ENCODE measurements at regions not wholly inside any gene's neighbourhood (a gene's known extent, or its start where the extent isn't known, plus 50 kb on each side); places are given as distances from the start of the nearest gene placed in this dataset.
"Not testable (repeated sequence)": the region's sequence is repeated elsewhere in the genome, so short reads cannot be mapped to it uniquely, and the experiment has no call there.

DNA sequence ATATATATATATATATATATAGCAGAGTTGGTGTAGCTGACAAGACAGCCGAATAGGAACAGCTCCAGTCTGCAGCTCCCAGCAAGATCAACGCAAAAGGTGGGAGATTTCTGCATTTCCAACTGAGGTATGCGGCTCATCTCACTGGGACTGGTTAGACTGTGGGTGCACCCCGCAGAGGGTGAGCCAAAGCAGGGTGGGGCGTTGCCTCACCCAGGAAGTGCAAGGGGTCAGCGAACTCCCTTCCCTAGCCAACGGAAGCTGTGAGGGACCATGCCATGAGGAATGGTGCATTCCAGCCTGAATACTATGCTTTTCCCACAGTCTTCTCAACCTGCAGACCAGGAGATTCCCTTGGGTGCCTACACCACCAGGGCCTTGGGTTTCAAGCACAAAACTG, 81.7 kb upstream of the ST3GAL6 start:
- H3K4me3 ChIP-seq (replicated peaks; ENCODE audit: low read depth, low read length) = no peak overlapping the region
- H3K36me3 ChIP-seq (ENCODE audit: control insufficient read depth, insufficient read depth, low read length) = no peaks in the 10 kb centered on the region
- TF ChIP-seq, protein P1, sequence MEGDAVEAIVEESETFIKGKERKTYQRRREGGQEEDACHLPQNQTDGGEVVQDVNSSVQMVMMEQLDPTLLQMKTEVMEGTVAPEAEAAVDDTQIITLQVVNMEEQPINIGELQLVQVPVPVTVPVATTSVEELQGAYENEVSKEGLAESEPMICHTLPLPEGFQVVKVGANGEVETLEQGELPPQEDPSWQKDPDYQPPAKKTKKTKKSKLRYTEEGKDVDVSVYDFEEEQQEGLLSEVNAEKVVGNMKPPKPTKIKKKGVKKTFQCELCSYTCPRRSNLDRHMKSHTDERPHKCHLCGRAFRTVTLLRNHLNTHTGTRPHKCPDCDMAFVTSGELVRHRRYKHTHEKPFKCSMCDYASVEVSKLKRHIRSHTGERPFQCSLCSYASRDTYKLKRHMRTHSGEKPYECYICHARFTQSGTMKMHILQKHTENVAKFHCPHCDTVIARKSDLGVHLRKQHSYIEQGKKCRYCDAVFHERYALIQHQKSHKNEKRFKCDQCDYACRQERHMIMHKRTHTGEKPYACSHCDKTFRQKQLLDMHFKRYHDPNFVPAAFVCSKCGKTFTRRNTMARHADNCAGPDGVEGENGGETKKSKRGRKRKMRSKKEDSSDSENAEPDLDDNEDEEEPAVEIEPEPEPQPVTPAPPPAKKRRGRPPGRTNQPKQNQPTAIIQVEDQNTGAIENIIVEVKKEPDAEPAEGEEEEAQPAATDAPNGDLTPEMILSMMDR (IDR thresholded peaks at IDR 0.05; ENCODE audit: insufficient read depth, low read length, poor library complexity, severe bottlenecking) = no peak
- DNase-seq (ENCODE audit: extremely low read depth, insufficient read length) = no peak
- no peaks in the 10 kb centered on the region for H3K27me3 ChIP-seq (replicated peaks; ENCODE audit: control insufficient read depth, insufficient read depth, low read length)

DNA sequence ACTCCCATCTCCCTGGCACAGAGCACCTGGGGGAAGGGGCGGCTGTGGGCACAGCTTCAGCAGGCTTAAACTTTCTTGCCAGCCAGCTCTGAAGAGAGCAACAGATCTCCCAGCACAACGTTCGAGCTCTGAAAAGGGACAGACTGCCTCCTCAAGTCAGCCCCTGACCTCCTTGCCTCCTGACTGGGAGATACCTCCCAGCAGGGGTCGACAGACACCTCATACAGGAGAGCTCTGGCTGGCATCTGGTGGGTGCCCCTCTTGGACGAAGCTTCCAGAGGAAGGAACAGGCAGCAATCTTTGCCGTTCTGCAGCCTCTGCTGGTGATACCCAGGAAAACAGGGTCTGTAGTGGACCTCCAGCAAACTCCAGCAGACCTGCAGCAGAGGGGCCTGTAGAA, 80.7 kb upstream of the ST3GAL6 start:
- not testable (repeated sequence) for DNase-seq (ENCODE audit: extremely low read depth, insufficient read length); H3K36me3 ChIP-seq (ENCODE audit: control insufficient read depth, insufficient read depth, low read length); H3K4me3 ChIP-seq (replicated peaks; ENCODE audit: low read depth, low read length); H3K27me3 ChIP-seq (replicated peaks; ENCODE audit: control insufficient read depth, insufficient read depth, low read length)

DNA sequence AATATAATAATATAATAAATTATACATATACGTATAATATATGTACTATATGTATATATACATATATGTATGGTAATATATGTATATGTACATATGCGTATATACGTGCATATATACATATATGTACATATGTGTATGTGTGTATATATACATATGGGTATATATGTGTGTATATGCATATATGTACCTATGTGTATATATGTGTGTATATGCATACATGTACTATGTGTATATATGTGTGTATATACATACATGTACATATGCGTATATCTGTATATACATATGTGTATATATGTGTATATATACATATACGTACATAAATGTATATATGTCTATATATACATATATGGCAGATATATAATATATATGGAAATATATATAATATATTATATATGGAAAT, 74.8 kb upstream of the ST3GAL6 start:
- Histone ChIP-seq H3K27me3 (replicated peaks; ENCODE audit: control insufficient read depth, insufficient read depth, low read length) (no peaks in the 10 kb centered on the region), H3K4me3 (replicated peaks; ENCODE audit: low read depth, low read length) (no peak overlapping the region), H3K36me3 (ENCODE audit: control insufficient read depth, insufficient read depth, low read length) (no peaks in the 10 kb centered on the region)
- TF ChIP-seq, protein P1 (IDR thresholded peaks at IDR 0.05; ENCODE audit: insufficient read depth, low read length, poor library complexity, severe bottlenecking) = no peak
- no peak for DNase-seq (ENCODE audit: extremely low read depth, insufficient read length)

DNA sequence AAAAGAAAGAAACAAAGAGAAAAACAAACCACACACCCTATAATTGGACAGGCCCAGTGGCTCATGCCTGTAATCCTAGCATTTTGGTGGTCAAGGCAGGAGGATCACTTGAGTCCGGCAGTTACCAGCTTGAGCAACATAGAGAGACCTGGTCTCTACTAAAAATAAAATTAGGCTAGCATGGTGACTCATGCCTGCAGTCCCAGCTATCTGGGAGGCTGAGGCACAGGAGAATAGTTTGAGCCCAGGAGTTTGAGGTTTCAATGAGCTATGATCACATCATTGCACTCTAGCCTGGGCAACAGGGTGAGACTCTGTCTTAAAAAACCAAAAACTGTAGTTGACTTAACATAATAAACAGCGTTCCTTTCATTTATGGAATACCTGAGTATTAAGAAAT, 72.3 kb upstream of the ST3GAL6 start:
- Histone ChIP-seq H3K36me3 (ENCODE audit: control insufficient read depth, insufficient read depth, low read length) (no peaks in the 10 kb centered on the region), H3K27me3 (replicated peaks; ENCODE audit: control insufficient read depth, insufficient read depth, low read length) (no peaks in the 10 kb centered on the region), H3K4me3 (replicated peaks; ENCODE audit: low read depth, low read length) (no peak overlapping the region)
- TF ChIP-seq, protein P1 (IDR thresholded peaks at IDR 0.05; ENCODE audit: insufficient read depth, low read length, poor library complexity, severe bottlenecking) = no peak
- no peak for DNase-seq (ENCODE audit: extremely low read depth, insufficient read length)

DNA sequence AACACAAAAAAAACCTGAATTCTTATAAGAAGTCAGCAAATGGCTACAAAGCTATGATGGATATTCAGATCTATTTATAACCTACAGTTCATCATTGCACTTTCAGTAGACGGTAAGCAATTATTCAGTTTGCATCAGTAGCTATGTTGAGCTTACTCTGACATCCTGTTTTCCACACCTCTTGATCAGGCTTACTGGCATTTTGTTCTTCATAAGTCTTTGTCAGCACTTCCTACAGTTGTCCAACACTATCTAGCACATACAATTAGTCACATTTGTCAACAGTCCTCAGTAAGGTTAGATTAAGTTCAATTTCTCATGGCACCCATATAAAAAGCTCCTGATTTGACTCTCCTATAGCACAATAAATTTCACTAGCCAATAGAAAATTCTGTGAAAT, 71.2 kb upstream of the ST3GAL6 start:
- no peak overlapping the region for H3K4me3 ChIP-seq (replicated peaks; ENCODE audit: low read depth, low read length)
- no peaks in the 10 kb centered on the region for H3K36me3 ChIP-seq (ENCODE audit: control insufficient read depth, insufficient read depth, low read length)
- no peak for DNase-seq (ENCODE audit: extremely low read depth, insufficient read length)
- TF ChIP-seq, protein P1 (IDR thresholded peaks at IDR 0.05; ENCODE audit: insufficient read depth, low read length, poor library complexity, severe bottlenecking) = no peak
- no peaks in the 10 kb centered on the region for H3K27me3 ChIP-seq (replicated peaks; ENCODE audit: control insufficient read depth, insufficient read depth, low read length)

DNA sequence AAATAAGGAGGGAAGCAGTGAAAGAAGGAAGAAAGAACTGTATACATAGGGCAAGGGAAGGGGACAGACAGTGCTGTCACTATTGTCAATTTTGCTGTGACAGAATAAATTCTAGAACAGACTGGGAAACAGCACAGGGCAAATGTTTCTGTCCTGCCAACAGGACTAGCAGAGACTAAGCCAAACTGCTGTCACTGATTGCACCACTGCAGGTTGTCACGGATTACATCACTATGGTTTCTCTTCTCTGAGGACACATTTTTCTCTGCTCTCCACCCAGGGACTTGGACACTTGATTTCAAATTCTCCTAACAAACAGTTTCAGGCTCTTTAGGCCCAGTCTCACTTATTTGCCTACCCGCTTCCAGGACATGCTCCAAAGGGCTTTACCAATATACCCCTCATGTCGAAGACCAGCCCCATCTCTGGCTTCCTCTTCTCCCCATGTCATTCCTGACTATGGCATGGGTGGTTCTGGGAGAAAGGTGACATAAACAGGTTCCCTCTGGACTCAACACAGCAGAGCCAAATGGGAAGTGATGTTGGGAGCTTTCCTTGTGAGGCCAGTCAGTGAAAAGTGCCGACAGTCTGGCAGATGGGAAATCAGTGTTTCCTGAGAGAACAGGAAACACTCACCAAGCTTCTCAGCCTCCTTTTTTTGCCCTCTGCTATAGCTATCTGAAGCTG, 70.2 kb upstream of the ST3GAL6 start:
- TF ChIP-seq, protein P1 (IDR thresholded peaks at IDR 0.05; ENCODE audit: insufficient read depth, low read length, poor library complexity, severe bottlenecking) = no peak
- no peak overlapping the region for H3K4me3 ChIP-seq (replicated peaks; ENCODE audit: low read depth, low read length)
- H3K27me3 ChIP-seq (replicated peaks; ENCODE audit: control insufficient read depth, insufficient read depth, low read length) = no peaks in the 10 kb centered on the region
- DNase-seq (ENCODE audit: extremely low read depth, insufficient read length) = no peak
- H3K36me3 ChIP-seq (ENCODE audit: control insufficient read depth, insufficient read depth, low read length) = no peaks in the 10 kb centered on the region

Data from GM06990 (cell line).